CD8-positive, alpha-beta memory T cell (primary cell): ENCODE measurements at regions not wholly inside any gene's neighbourhood (a gene's known extent, or its start where the extent isn't known, plus 50 kb on each side); places are given as distances from the start of the nearest gene placed in this dataset.

Source experiments
- CTCF ChIA-PET: fragments of 350-600 bp; sonication (Branson Sonifier 250); formaldehyde crosslinking; loops from one replicate; lab custom pipeline; 2021; ENCODE audit warnings: antibody characterized with exemption; lab: Charles Lee
- POLR2A ChIA-PET: fragments of 350-600 bp; sonication (Branson Sonifier 250); formaldehyde crosslinking; loops from one replicate; lab custom pipeline; 2021; ENCODE audit warnings: antibody characterized with exemption; lab: Charles Lee
- DNase-seq, 5 donors: peaks; one replicate each; pipeline versions ENCODE4 v3.0.0 to v3.0.0-alpha.2; 2020 to 2022; ENCODE audit warnings: mixed read lengths in 1 of 5
- H3K27ac ChIP-seq: one replicate; pipeline ENCODE4 v1.7.0; 2013; ENCODE audit warnings: low read depth, mild to moderate bottlenecking, low read length, moderate library complexity
- H3K27me3 ChIP-seq: 2 replicates; pipeline ENCODE4 v1.7.0; 2013; ENCODE audit warnings: low read length, mild to moderate bottlenecking; ENCODE audit not compliant: insufficient read depth, poor library complexity, severe bottlenecking
- H3K36me3 ChIP-seq: 2 replicates; pipeline ENCODE4 v1.7.0; 2013; ENCODE audit warnings: mild to moderate bottlenecking, low read length, moderate library complexity; ENCODE audit not compliant: insufficient read depth
- H3K4me1 ChIP-seq: 2 replicates; pipeline ENCODE4 v1.7.0; 2013; ENCODE audit warnings: mild to moderate bottlenecking, low read length, moderate library complexity; ENCODE audit not compliant: insufficient read depth
- H3K4me3 ChIP-seq: 2 replicates; pipeline ENCODE4 v1.7.0; 2013; ENCODE audit warnings: mild to moderate bottlenecking, low read length
- H3K9me3 ChIP-seq: 2 replicates; pipeline ENCODE4 v1.7.0; 2013; ENCODE audit warnings: mild to moderate bottlenecking, low read length
- H3K27ac Mint-ChIP-seq, 8 donors: one replicate each; pipeline ENCODE4 v1.8.0; 2020 to 2021; ENCODE audit warnings: mixed read lengths in 8 of 8, mild to moderate bottlenecking in 6 of 8, inconsistent platforms in 3 of 8, moderate library complexity in 3 of 8
- H3K27me3 Mint-ChIP-seq, 2 donors: one replicate each; pipeline ENCODE4 v1.8.0; 2020 to 2021; ENCODE audit warnings: mixed read lengths in 2 of 2, mild to moderate bottlenecking in 1 of 2, moderate library complexity in 1 of 2
- H3K36me3 Mint-ChIP-seq, 3 donors: one replicate each; pipeline ENCODE4 v1.8.0; 2020 to 2021; ENCODE audit warnings: mixed read lengths in 3 of 3, inconsistent platforms in 1 of 3, mild to moderate bottlenecking in 1 of 3
- H3K4me1 Mint-ChIP-seq, 3 donors: one replicate each; pipeline ENCODE4 v1.8.0; 2020 to 2021; ENCODE audit warnings: mixed read lengths in 3 of 3, inconsistent platforms in 1 of 3, mild to moderate bottlenecking in 1 of 3
- H3K4me3 Mint-ChIP-seq, 7 donors: one replicate each; pipeline ENCODE4 v1.8.0; 2020 to 2021; ENCODE audit warnings: mixed read lengths in 7 of 7, mild to moderate bottlenecking in 6 of 7, moderate library complexity in 4 of 7, inconsistent platforms in 2 of 7
- H3K9me3 Mint-ChIP-seq, 5 donors: one replicate each; pipeline ENCODE4 v1.8.0; 2020 to 2022; ENCODE audit warnings: mixed read lengths in 5 of 5, mild to moderate bottlenecking in 3 of 5, moderate library complexity in 2 of 5, inconsistent platforms in 1 of 5

DNA sequence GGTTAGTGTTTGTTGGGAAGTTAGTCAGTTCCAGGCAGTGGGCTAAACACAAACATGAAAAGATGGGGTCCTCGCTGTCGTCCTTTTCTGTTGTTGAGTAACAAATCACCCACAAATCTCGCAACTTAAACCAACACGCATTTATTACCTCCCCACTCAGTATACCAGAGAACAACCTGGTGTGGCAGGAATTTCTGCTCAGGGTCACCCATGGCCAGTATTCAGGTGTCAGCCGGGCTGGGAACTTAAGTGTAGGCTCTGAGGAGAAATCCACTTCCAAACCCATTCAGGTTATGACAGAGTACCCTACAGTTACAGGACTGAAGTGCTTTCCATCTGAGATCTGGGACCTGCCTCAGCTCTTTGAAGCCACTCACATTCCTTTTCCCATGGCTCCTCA, 73.6 kb upstream of the SP4 start:
- Histone ChIP-seq H3K27ac (no peak overlapping the region), H3K36me3 (no peaks in the 10 kb centered on the region), H3K4me1 (peaks cover 65% of the 10 kb centered on the region), H3K9me3 (no peaks in the 10 kb centered on the region), H3K4me3 (no peak overlapping the region), H3K27me3 (no peaks in the 10 kb centered on the region)
- H3K27ac Mint-ChIP-seq: peak overlapping the region; percentile 77 to 98 (median 90)
- DNase-seq: no peak
- no peaks in the 10 kb centered on the region for H3K36me3 Mint-ChIP-seq
- no peaks in the 10 kb centered on the region for H3K27me3 Mint-ChIP-seq
- ChIA-PET CTCF (interaction anchor here (2.0 to 2.1 kb wide), 2 partner anchors 15 to 30 kb away, joined by 4 to 5 read pairs; no protein-coding TSS in a partner anchor), POLR2A (interaction anchor here (0.6 to 2.6 kb wide), 2 partner anchors 52 to 73 kb away, joined by 6 to 17 read pairs; partner anchors contain the start of gene SP4)
- no peaks in the 10 kb centered on the region for H3K9me3 Mint-ChIP-seq
- peak overlapping the region in 6 of 7 donors; percentile 38 to 84 (median 63) for H3K4me3 Mint-ChIP-seq
- H3K4me1 Mint-ChIP-seq: peaks cover 66 to 74% (median 72%) of the 10 kb centered on the region in 3 donors

DNA sequence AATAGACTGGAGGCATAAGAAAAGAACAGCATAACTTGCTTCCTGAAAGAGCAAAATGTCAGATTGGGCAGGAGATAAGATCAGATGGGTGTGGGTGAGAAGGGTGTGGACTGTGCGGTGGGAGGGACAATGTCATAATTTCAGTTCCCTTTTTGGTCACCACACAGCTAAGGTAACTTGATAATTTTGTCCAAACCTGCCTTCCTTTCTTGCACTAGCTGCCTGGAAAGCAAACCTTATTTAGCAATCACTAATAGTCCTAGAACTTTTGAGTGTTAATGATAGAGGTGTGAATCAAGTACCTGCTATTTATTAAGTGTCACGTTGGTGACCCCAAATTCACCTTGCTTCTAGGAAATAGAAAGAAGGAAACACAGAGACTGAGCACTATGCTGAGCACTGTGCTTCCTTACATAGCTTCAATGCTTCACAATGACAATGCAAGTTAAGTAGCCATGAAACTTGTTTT, 72.4 kb upstream of the SP4 start:
- H3K4me1 ChIP-seq: peaks cover 65% of the 10 kb centered on the region
- Mint-ChIP-seq H3K27ac (peak overlapping the region; percentile 29 to 98 (median 86)), H3K9me3 (no peaks in the 10 kb centered on the region), H3K4me1 (peaks cover 78 to 85% (median 84%) of the 10 kb centered on the region in 3 donors), H3K27me3 (no peaks in the 10 kb centered on the region), H3K4me3 (peak overlapping the region; percentile 32 to 84 (median 56)), H3K36me3 (no peaks in the 10 kb centered on the region)
- H3K9me3 ChIP-seq: no peaks in the 10 kb centered on the region
- no peak overlapping the region for H3K27ac ChIP-seq
- H3K27me3 ChIP-seq: no peaks in the 10 kb centered on the region
- ChIA-PET CTCF (interaction anchor here (0.8 to 0.9 kb wide), 2 partner anchors 17 to 72 kb away, joined by 3 read pairs; partner anchors contain the start of gene SP4), POLR2A (interaction anchor here (0.5 to 1.4 kb wide), 3 partner anchors 16 to 95 kb away, joined by 3 to 10 read pairs (median 4); partner anchors contain the start of gene SP4)
- DNase-seq: peak; percentile 36 to 79 (median 48)
- no peaks in the 10 kb centered on the region for H3K36me3 ChIP-seq
- peak overlapping the region; percentile 19 for H3K4me3 ChIP-seq

DNA sequence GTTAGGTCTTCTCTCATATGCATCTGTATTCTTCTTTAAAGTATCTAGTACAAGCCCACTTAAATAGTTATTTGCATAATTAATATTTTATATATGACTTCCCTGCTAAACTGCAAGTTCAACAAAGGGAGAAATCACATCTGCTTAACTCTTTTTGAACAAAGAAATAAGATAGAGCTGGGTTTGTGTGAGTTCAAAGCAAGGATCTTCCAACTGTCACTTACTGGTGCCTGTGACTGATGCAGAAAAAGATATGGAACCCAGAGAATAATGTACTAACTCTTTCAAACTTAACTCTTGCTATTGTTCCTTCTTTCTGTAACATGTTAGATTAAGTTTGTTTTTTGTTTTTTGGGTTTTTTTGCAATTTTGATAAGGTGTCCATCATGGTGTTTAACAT, 71.3 kb upstream of the SP4 start:
- CTCF ChIA-PET: interaction anchor here (1.3 kb wide), 1 partner anchor 10 kb away, joined by 4 read pairs; no protein-coding TSS in a partner anchor
- Mint-ChIP-seq H3K27ac (peak overlapping the region; percentile 45 to 98 (median 72)), H3K4me1 (peaks cover 87 to 97% (median 96%) of the 10 kb centered on the region in 3 donors), H3K4me3 (peak overlapping the region in 4 of 7 donors; percentile 12 to 84 (median 65)), H3K27me3 (no peaks in the 10 kb centered on the region), H3K9me3 (no peaks in the 10 kb centered on the region), H3K36me3 (peaks cover 0 to 5% (median 0%) of the 10 kb centered on the region in 3 donors)
- Histone ChIP-seq H3K4me1 (peaks cover 69% of the 10 kb centered on the region), H3K27ac (no peak overlapping the region), H3K27me3 (no peaks in the 10 kb centered on the region), H3K4me3 (no peak overlapping the region), H3K9me3 (no peaks in the 10 kb centered on the region), H3K36me3 (no peaks in the 10 kb centered on the region)
- no peak for DNase-seq
- POLR2A ChIA-PET: interaction anchor here (0.7 to 1.3 kb wide), 2 partner anchors 18 to 20 kb away, joined by 4 to 7 read pairs; no protein-coding TSS in a partner anchor

GRCh38 chr7:21357151-21358097, 70.5 kb upstream of the SP4 start:
- H3K27me3 ChIP-seq: no peaks in the 10 kb centered on the region
- POLR2A ChIA-PET: no interaction called here
- Mint-ChIP-seq H3K27ac (peak overlapping the region in 7 of 8 donors; percentile 54 to 98 (median 84)), H3K9me3 (no peaks in the 10 kb centered on the region), H3K4me3 (peak overlapping the region in 1 of 7 donors; percentile 81), H3K36me3 (peaks cover 0 to 5% (median 0%) of the 10 kb centered on the region in 3 donors), H3K4me1 (peaks cover 90 to 99% (median 98%) of the 10 kb centered on the region in 3 donors), H3K27me3 (no peaks in the 10 kb centered on the region)
- CTCF ChIA-PET: interaction anchor here (1.3 kb wide), 2 partner anchors 11 to 14 kb away, joined by 3 to 4 read pairs; no protein-coding TSS in a partner anchor
- H3K27ac ChIP-seq: no peak overlapping the region
- no peak overlapping the region for H3K4me3 ChIP-seq
- H3K4me1 ChIP-seq: peaks cover 66% of the 10 kb centered on the region
- H3K36me3 ChIP-seq: no peaks in the 10 kb centered on the region
- DNase-seq: no peak
- H3K9me3 ChIP-seq: no peaks in the 10 kb centered on the region

GRCh38 chr7:21358648-21359047, 69.2 kb upstream of the SP4 start:
- no peaks in the 10 kb centered on the region for H3K9me3 ChIP-seq
- DNase-seq: no peak
- Mint-ChIP-seq H3K9me3 (no peaks in the 10 kb centered on the region), H3K4me1 (peaks cover 79 to 87% (median 86%) of the 10 kb centered on the region in 3 donors), H3K27ac (peak overlapping the region; percentile 26 to 84 (median 62)), H3K36me3 (peaks cover 0 to 5% (median 0%) of the 10 kb centered on the region in 3 donors), H3K4me3 (peak overlapping the region in 3 of 7 donors; percentile 17 to 35 (median 33)), H3K27me3 (no peaks in the 10 kb centered on the region)
- H3K27ac ChIP-seq: no peak overlapping the region
- H3K4me3 ChIP-seq: no peak overlapping the region
- ChIA-PET CTCF (interaction anchor here (1.2 kb wide), 1 partner anchor 68 kb away, joined by 3 read pairs; no protein-coding TSS in a partner anchor), POLR2A (interaction anchor here (0.9 kb wide), 1 partner anchor 69 kb away, joined by 3 read pairs; no protein-coding TSS in a partner anchor)
- no peaks in the 10 kb centered on the region for H3K36me3 ChIP-seq
- peaks cover 53% of the 10 kb centered on the region for H3K4me1 ChIP-seq
- no peaks in the 10 kb centered on the region for H3K27me3 ChIP-seq

DNA sequence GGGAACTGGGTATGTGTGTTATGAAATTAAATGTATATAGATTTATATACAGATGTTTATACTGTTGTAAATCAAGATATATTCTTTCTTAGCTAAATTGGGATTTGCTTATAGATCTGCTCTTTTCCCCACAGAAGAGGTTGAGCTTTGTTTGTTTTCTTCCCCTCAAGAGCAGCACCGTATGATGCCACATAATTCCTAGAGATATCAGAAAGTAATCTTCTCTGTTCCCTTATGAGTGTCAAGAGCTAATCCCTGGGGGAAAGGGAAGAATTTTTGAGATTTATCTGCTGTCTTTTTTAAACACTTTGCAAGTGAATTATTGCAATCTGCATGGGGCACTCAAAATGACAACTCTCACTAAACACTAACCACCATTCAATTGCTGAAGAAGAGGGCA, 68.7 kb upstream of the SP4 start:
- peaks cover 48% of the 10 kb centered on the region for H3K4me1 ChIP-seq
- H3K4me3 Mint-ChIP-seq: peak overlapping the region in 2 of 7 donors; percentile 0 to 12
- POLR2A ChIA-PET: interaction anchor here (0.9 kb wide), 1 partner anchor 68 kb away, joined by 3 read pairs; no protein-coding TSS in a partner anchor

DNA sequence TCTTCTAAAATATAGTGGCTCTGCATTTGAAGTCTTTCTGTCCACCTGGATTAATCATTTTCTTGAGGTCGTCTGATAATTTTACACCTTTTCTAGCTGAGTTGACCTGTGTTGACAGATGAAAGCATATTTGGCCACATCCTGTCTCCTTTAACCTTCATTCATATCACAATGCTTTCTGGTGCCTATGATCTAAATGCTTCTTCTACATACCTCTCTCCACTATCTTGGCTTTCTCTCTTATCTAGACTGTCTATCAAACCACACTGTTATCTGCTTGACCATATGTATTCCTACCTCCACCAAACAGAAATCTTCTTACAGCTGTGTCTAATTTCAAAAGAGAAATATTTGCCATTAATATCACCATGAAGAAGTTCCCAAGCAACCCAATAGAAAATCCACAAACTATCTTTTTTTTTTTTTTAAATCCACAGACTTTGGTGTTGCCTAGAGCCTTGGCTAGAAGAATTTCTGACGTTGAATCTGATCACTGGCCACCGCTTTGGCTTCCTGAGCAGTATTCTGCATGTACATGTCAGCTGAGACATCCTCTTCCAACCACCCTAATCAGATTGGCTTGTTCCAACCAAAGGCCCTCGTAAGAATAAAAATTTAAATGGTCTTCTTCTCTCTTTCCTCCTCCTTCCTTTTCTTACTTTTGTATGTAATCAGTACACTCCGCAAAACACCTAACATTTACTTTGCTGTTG, 66.3 kb upstream of the SP4 start:
- Mint-ChIP-seq H3K9me3 (no peaks in the 10 kb centered on the region), H3K4me1 (peaks cover 57 to 68% (median 68%) of the 10 kb centered on the region in 3 donors), H3K27me3 (no peaks in the 10 kb centered on the region), H3K36me3 (peaks cover 0 to 5% (median 0%) of the 10 kb centered on the region in 3 donors), H3K4me3 (peak overlapping the region in 4 of 7 donors; percentile 11 to 48 (median 33)), H3K27ac (peak overlapping the region in 7 of 8 donors; percentile 10 to 71 (median 27))
- Histone ChIP-seq H3K4me3 (no peak overlapping the region), H3K27ac (no peak overlapping the region), H3K4me1 (peaks cover 24% of the 10 kb centered on the region), H3K9me3 (no peaks in the 10 kb centered on the region), H3K27me3 (no peaks in the 10 kb centered on the region), H3K36me3 (no peaks in the 10 kb centered on the region)
- ChIA-PET CTCF (no interaction called here), POLR2A (interaction anchor here (1.7 kb wide), 1 partner anchor 9 kb away, joined by 5 read pairs; no protein-coding TSS in a partner anchor)
- no peak for DNase-seq

More for the DNA sequence above, 68.7 kb upstream of the SP4 start:
- CTCF ChIA-PET: interaction anchor here (1.2 kb wide), 1 partner anchor 68 kb away, joined by 3 read pairs; no protein-coding TSS in a partner anchor
- no peak overlapping the region for H3K4me3 ChIP-seq
- peaks cover 74 to 81% (median 81%) of the 10 kb centered on the region in 3 donors for H3K4me1 Mint-ChIP-seq
- no peaks in the 10 kb centered on the region for H3K27me3 Mint-ChIP-seq
- H3K27ac ChIP-seq: no peak overlapping the region
- H3K9me3 Mint-ChIP-seq: no peaks in the 10 kb centered on the region
- peaks cover 0 to 5% (median 0%) of the 10 kb centered on the region in 3 donors for H3K36me3 Mint-ChIP-seq
- H3K27ac Mint-ChIP-seq: peak overlapping the region in 7 of 8 donors; percentile 39 to 84 (median 51)
- H3K9me3 ChIP-seq: no peaks in the 10 kb centered on the region
- no peak for DNase-seq
- H3K36me3 ChIP-seq: no peaks in the 10 kb centered on the region
- H3K27me3 ChIP-seq: no peaks in the 10 kb centered on the region
